HCT116 (cell line): ENCODE measurements at regions not wholly inside any gene's neighbourhood (a gene's known extent, or its start where the extent isn't known, plus 50 kb on each side); places are given as distances from the start of the nearest gene placed in this dataset.
"Not testable (repeated sequence)": the region's sequence is repeated elsewhere in the genome, so short reads cannot be mapped to it uniquely, and the experiment has no call there.

Experiments used
- ATAC-seq: fragments of 200-7000 bp; cut with Tn5 transposase; 2 replicates; pipeline ENCODE4 v1.9.1; 2020; ENCODE audit warnings: mild to moderate bottlenecking, moderate library complexity
- BruUV-seq: library from RNA; stranded (reverse); fragments of 400-500 nt; replicated peaks from 2 replicates; lab custom pipeline; 2021; lab: Mats Ljungman, UMichigan
- CTCF ChIA-PET: fragments of 300-600 bp; sonication (Branson Sonifier 250); formaldehyde crosslinking; loops from one replicate; lab custom pipeline; 2021; ENCODE audit warnings: antibody characterized with exemption; lab: Charles Lee
- POLR2A ChIA-PET: fragments of 300-600, 350-600 bp; sonication (Branson Sonifier 250); formaldehyde crosslinking; loops from one replicate; lab custom pipeline; 2021; ENCODE audit warnings: antibody characterized with exemption; lab: Charles Lee
- RAD21 ChIA-PET, 2 experiments: fragments of 300-600 bp; sonication (Branson Sonifier 250); formaldehyde crosslinking; loops; one replicate each; lab custom pipeline; 2023; ENCODE audit warnings: low total read pairs in 2 of 2; ENCODE audit not compliant: uncharacterized antibody in 2 of 2, unreplicated experiment in 2 of 2, low non-redundant PET in 1 of 2; lab: Charles Lee
- DNase-seq: peaks from one replicate; pipeline ENCODE4 v3.0.0-alpha.2; 2010; ENCODE audit warnings: low read depth, low spot score
- H2AFZ ChIP-seq: fragments of 200-600 bp; shearing (Covaris generic), sonication (generic); 2 replicates; pipeline ENCODE4 v1.6.1; 2017; ENCODE audit warnings: low read depth, mixed run types, mixed read lengths, antibody characterized with exemption, low read length; ENCODE audit not compliant: poor library complexity, severe bottlenecking
- H3K27ac ChIP-seq: 2 replicates; pipeline ENCODE4 v1.5.1; 2012; ENCODE audit warnings: low read depth, low read length
- H3K27me3 ChIP-seq: fragments of 200-600 bp; sonication (generic); 2 replicates; pipeline ENCODE4 v1.6.1; 2016; ENCODE audit warnings: mixed run types, low read length, mixed read lengths; ENCODE audit not compliant: insufficient read depth
- H3K36me3 ChIP-seq, 2 experiments: fragments of 200-500 bp in 1 of 2; fragments of 200-600 bp in 1 of 2; sonication (Bioruptor generic) in 1 of 2; sonication (generic) in 1 of 2; 2 replicates each; pipeline versions ENCODE4 v1.5.1 to v1.6.1; 2014 to 2016; ENCODE audit warnings: low read length in 2 of 2, inconsistent platforms in 1 of 2, mixed read lengths in 1 of 2, mixed run types in 1 of 2; ENCODE audit not compliant: insufficient read depth in 2 of 2, control insufficient read depth in 1 of 2
- H3K4me1 ChIP-seq, 2 experiments: fragments of 200-600 bp in 1 of 2; sonication (generic) in 1 of 2; 2 replicates each; pipeline versions ENCODE4 v1.5.1 to v1.6.1; 2012 to 2017; ENCODE audit warnings: low read length in 2 of 2, inconsistent platforms in 1 of 2, mild to moderate bottlenecking in 1 of 2, mixed read lengths in 1 of 2, mixed run types in 1 of 2, moderate library complexity in 1 of 2; ENCODE audit not compliant: insufficient read depth in 2 of 2, control insufficient read depth in 1 of 2
- H3K4me2 ChIP-seq: fragments of 200-600 bp; sonication (generic); 2 replicates; pipeline ENCODE4 v1.6.1; 2017; ENCODE audit warnings: mixed run types, low read length, mixed read lengths
- H3K4me3 ChIP-seq, 2 experiments: fragments of 200-600 bp in 1 of 2; sonication (generic) in 1 of 2; replicated peaks in 1 of 2; 2 replicates each; pipeline ENCODE4 v1.5.1; 2011 to 2016; ENCODE audit warnings: low read length in 2 of 2, control low read depth in 1 of 2, low read depth in 1 of 2, mild to moderate bottlenecking in 1 of 2, mixed read lengths in 1 of 2, mixed run types in 1 of 2
- H3K79me2 ChIP-seq: fragments of 200-600 bp; sonication (generic); 2 replicates; pipeline ENCODE4 v1.6.1; 2017; ENCODE audit warnings: mild to moderate bottlenecking, mixed run types, low read length, moderate library complexity, mixed read lengths; ENCODE audit not compliant: insufficient read depth
- H3K9ac ChIP-seq: fragments of 200-600 bp; sonication (generic); 2 replicates; pipeline ENCODE4 v1.6.1; 2016; ENCODE audit warnings: low read length, mixed read lengths
- H3K9me2 ChIP-seq: fragments of 200-600 bp; sonication (generic), shearing (Covaris generic); 2 replicates; pipeline ENCODE4 v1.6.1; 2017; ENCODE audit warnings: mixed run types, mild to moderate bottlenecking, moderate library complexity; ENCODE audit not compliant: insufficient read depth
- H3K9me3 ChIP-seq, 2 experiments: fragments of 200-500 bp in 1 of 2; fragments of 200-600 bp in 1 of 2; sonication (Bioruptor generic) in 1 of 2; sonication (generic) in 1 of 2; 2 replicates each; pipeline ENCODE4 v1.6.1; 2014 to 2017; ENCODE audit warnings: low read length in 2 of 2, mixed read lengths in 2 of 2, inconsistent platforms in 1 of 2, low read depth in 1 of 2, mild to moderate bottlenecking in 1 of 2, mixed run types in 1 of 2, moderate library complexity in 1 of 2; ENCODE audit not compliant: control insufficient read depth in 1 of 2, insufficient read depth in 1 of 2
- H4K20me1 ChIP-seq: fragments of 200-600 bp; sonication (generic), shearing (Covaris generic); 2 replicates; pipeline ENCODE4 v1.6.1; 2017; ENCODE audit warnings: mixed run types, mild to moderate bottlenecking, moderate library complexity; ENCODE audit not compliant: insufficient read depth
- ATF3 ChIP-seq: IDR thresholded peaks from 2 replicates; pipeline ENCODE4 v1.6.1; 2012
- ELF1 ChIP-seq: IDR thresholded peaks from 2 replicates; pipeline ENCODE4 v1.6.1; 2012; ENCODE audit warnings: low read depth, borderline replicate concordance
- EZH2 ChIP-seq: fragments of 200-600 bp; sonication (generic); IDR thresholded peaks from 2 replicates; pipeline ENCODE4 v1.6.1; 2017; ENCODE audit warnings: antibody characterized with exemption, mixed run types
- EZH2phosphoT487 ChIP-seq: fragments of 200-600 bp; IDR thresholded peaks from 2 replicates; pipeline ENCODE4 v1.6.1; 2018; ENCODE audit warnings: antibody characterized with exemption, borderline replicate concordance
- JUND ChIP-seq: IDR thresholded peaks from 2 replicates; pipeline ENCODE4 v1.6.1; 2012
- MAX ChIP-seq: IDR thresholded peaks from 2 replicates; pipeline ENCODE4 v1.6.1; 2012
- POLR2AphosphoS5 ChIP-seq: IDR thresholded peaks from 2 replicates; pipeline ENCODE4 v1.6.1; 2011; ENCODE audit warnings: mild to moderate bottlenecking, low read depth, low read length, moderate library complexity
- SIN3A ChIP-seq: IDR thresholded peaks from 2 replicates; pipeline ENCODE4 v1.6.1; 2012; ENCODE audit warnings: low read depth
- SP1 ChIP-seq: IDR thresholded peaks from 2 replicates; pipeline ENCODE4 v1.6.1; 2012; ENCODE audit warnings: low read depth
- SRF ChIP-seq: IDR thresholded peaks from 2 replicates; pipeline ENCODE4 v1.6.1; 2012; ENCODE audit warnings: low read depth
- ZFX ChIP-seq: fragments of 450-650 bp; IDR thresholded peaks from 2 replicates; pipeline ENCODE4 v1.6.1; 2017
- ZNF274 ChIP-seq: fragments of 200-500 bp; sonication (Bioruptor generic); IDR thresholded peaks from 2 replicates; pipeline ENCODE4 v1.6.1; 2014; ENCODE audit warnings: mild to moderate bottlenecking, low read depth, low read length, inconsistent platforms
- intact Hi-C: fragments of 100-400 bp; cut with micrococcal nuclease; formaldehyde crosslinking; loops from 2 replicates; pipeline ENCODE4 v1.10.0; 2022

- ChIA-PET CTCF (no interaction called here), RAD21 (no interaction called here), POLR2A (no interaction called here)
- Histone ChIP-seq H3K9me3 (no peaks in the 10 kb centered on the region), H2AFZ (no peak overlapping the region), H4K20me1 (no peaks in the 10 kb centered on the region), H3K4me2 (no peak overlapping the region), H3K4me3 (no peak overlapping the region), H3K9me2 (no peaks in the 10 kb centered on the region), H3K4me1 (no peaks in the 10 kb centered on the region), H3K9ac (no peak overlapping the region), H3K27ac (no peak overlapping the region), H3K79me2 (no peaks in the 10 kb centered on the region), H3K27me3 (no peaks in the 10 kb centered on the region), H3K36me3 (no peaks in the 10 kb centered on the region)
- ATAC-seq (no peak), DNase-seq (no peak)
- BruUV-seq = no TSS peak
- TF ChIP-seq ZNF274 = no peak
- no peak for TF ChIP-seq MAX
- TF ChIP-seq ZFX = no peak
- no peak for TF ChIP-seq EZH2phosphoT487
- no peak for TF ChIP-seq JUND
- no peak for TF ChIP-seq ELF1
- no peak for TF ChIP-seq POLR2AphosphoS5
- TF ChIP-seq EZH2 = no peak
- TF ChIP-seq SRF = no peak
- TF ChIP-seq ATF3 = no peak
- no peak for TF ChIP-seq SIN3A
- no peak for TF ChIP-seq SP1
- intact Hi-C loops = no loop called here
Observed at GRCh38 chr3:143179603-143180002, 60.0 kb downstream of the CHST2 start.

- H2AFZ ChIP-seq, CTCF ChIA-PET, H3K36me3 ChIP-seq, H3K9me2 ChIP-seq, H3K9ac ChIP-seq, BruUV-seq, H3K9me3 ChIP-seq, H3K27ac ChIP-seq, H3K4me2 ChIP-seq, RAD21 ChIA-PET, H4K20me1 ChIP-seq, DNase-seq, H3K27me3 ChIP-seq, ATAC-seq, H3K79me2 ChIP-seq, H3K4me1 ChIP-seq, H3K4me3 ChIP-seq, intact Hi-C loops, POLR2A ChIA-PET: not testable (repeated sequence)
Observed at GRCh38 chr3:143180860-143181259, 61.3 kb downstream of the CHST2 start.

GRCh38 chr3:143181977-143182376, 62.4 kb downstream of the CHST2 start:
- POLR2A ChIA-PET, H3K36me3 ChIP-seq, H3K79me2 ChIP-seq, H3K27me3 ChIP-seq, ATAC-seq, RAD21 ChIA-PET, H3K4me3 ChIP-seq, H3K27ac ChIP-seq, intact Hi-C loops, H2AFZ ChIP-seq, CTCF ChIA-PET, H3K9me3 ChIP-seq, H3K4me1 ChIP-seq, H3K9ac ChIP-seq, H3K9me2 ChIP-seq, H3K4me2 ChIP-seq, BruUV-seq, H4K20me1 ChIP-seq, DNase-seq: not testable (repeated sequence)
